Lower lobe of right lung (tissue), 2 donors: ENCODE measurements at regions not wholly inside any gene's neighbourhood (a gene's known extent, or its start where the extent isn't known, plus 50 kb on each side); places are given as distances from the start of the nearest gene placed in this dataset.

ENCODE experiments used
- ATAC-seq, 2 donors: fragments of 200-7000 bp; cut with Tn5 transposase; one replicate each; pipeline ENCODE4 v1.9.1; 2020 to 2022; ENCODE audit warnings: mild to moderate bottlenecking in 2 of 2, moderate library complexity in 2 of 2
- DNase-seq: peaks from one replicate; pipeline ENCODE4 v3.0.0-alpha.2; 2020
- H3K27ac ChIP-seq: fragments of 200-600 bp; one replicate; pipeline ENCODE4 v1.8.0; 2022
- H3K27me3 ChIP-seq: fragments of 200-600 bp; one replicate; pipeline ENCODE4 v1.8.0; 2022; ENCODE audit warnings: low read depth
- H3K36me3 ChIP-seq: fragments of 200-600 bp; one replicate; pipeline ENCODE4 v1.8.0; 2022; ENCODE audit warnings: mild to moderate bottlenecking
- H3K4me1 ChIP-seq: fragments of 200-600 bp; one replicate; pipeline ENCODE4 v1.8.0; 2022
- H3K4me3 ChIP-seq: fragments of 200-600 bp; one replicate; pipeline ENCODE4 v1.8.0; 2022; ENCODE audit warnings: mild to moderate bottlenecking
- H3K9me3 ChIP-seq: fragments of 200-600 bp; one replicate; pipeline ENCODE4 v1.8.0; 2022
- CTCF ChIP-seq: fragments of 200-600 bp; IDR thresholded peaks from one replicate; pipeline ENCODE4 v1.8.0; 2022; ENCODE audit warnings: antibody characterized with exemption, mild to moderate bottlenecking
- intact Hi-C: fragments of 100-400 bp; cut with DNase I; formaldehyde crosslinking; loops from one replicate; pipeline ENCODE4 v1.11.0; 2022
- donor health status: DM: no; HTN: yes; CAD: no; lungs with severe emphysema.

DNA sequence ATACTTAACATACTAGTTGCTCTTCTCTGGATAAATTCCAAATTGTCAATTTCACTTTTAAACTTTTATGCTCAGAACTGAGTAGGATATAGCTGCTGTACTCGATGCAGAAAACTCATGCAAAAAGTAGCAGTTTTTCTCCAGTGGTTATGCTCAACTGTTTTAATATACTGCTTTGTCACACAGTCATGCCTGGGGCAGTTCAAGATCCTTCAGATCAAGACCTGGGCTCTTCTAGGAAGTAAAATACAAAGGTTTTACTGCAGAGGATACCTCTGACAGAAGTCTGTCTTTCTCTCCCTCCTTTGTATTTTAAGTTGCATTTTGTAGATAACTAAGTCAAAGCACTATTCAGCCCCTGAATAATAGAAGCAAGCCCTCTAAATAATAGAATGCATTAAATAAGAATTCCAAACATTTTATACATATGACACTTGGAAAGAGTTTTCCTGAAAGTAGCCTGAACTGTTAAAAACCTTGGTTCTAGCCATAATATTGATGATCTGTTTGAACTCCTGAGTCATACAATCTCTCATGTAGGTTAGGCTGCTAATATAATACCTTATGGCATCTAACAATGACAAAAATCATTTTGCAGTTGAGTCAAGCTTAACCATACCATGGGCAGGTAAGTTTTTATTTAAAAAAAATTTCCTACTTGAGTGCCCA is 183.3 kb upstream of the TRIB2 start:
- Histone ChIP-seq H3K27ac (no peak overlapping the region), H3K9me3 (no peaks in the 10 kb centered on the region), H3K36me3 (no peaks in the 10 kb centered on the region), H3K4me1 (peaks cover 4% of the 10 kb centered on the region), H3K4me3 (no peak overlapping the region), H3K27me3 (no peaks in the 10 kb centered on the region)
- intact Hi-C loops: no loop called here
- no peak for TF ChIP-seq CTCF
- DNase-seq (no peak), ATAC-seq (no peak)

DNA sequence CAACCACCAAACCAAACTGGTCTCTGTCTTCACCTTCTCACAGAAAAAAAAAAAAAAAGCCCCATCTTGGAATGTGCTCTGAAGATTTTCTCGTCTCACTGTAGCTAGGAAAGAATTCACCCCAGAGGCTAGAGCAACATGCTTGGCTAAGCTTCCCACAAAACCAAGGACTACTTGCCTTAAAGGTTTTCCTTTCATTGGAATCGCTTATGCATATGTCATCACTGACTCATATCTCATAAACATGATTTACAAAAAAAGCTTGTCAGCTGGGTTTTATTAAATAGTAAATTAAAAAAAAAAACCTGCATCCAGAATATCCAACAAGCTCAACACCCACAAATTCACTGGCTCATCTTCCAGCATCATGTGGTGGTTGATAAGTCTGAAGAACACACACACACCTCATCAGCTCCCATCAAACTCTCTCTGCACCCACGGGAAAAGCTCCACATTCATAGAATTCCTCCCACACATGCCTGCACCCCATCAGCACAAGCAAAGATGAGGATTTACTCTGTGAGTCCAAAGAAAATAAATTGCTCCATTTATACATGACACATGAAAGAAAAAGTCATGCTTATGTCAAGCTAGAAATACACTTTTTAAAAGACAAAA is 182.0 kb upstream of the TRIB2 start:
- DNase-seq: no peak
- TF ChIP-seq CTCF: no peak
- peaks cover 4% of the 10 kb centered on the region for H3K4me1 ChIP-seq
- intact Hi-C loops: no loop called here
- H3K9me3 ChIP-seq: no peaks in the 10 kb centered on the region
- no peak overlapping the region for H3K4me3 ChIP-seq
- H3K27ac ChIP-seq: no peak overlapping the region
- no peak for ATAC-seq
- H3K27me3 ChIP-seq: no peaks in the 10 kb centered on the region
- no peaks in the 10 kb centered on the region for H3K36me3 ChIP-seq

DNA sequence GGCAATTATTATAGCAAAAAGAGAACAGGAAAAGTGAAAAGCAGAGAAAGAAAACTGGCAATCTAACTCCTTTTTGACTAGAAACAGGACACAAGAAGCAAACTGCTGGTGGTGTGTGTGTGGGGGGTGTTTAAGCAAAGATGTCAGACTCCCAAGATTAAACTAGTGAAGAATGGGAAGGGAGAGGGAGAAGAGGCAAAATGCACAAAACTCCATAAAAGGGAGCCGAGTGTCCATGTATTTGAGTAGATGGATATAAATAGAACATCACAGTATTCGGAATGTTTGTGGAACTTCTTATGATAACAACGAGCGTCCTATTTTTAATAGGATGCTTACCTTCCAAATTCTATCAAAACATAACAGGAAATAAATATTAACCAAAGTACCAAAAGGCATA is 179.8 kb upstream of the TRIB2 start:
- H3K4me3 ChIP-seq: no peak overlapping the region
- ATAC-seq (no peak), DNase-seq (no peak)
- H3K9me3 ChIP-seq: no peaks in the 10 kb centered on the region
- H3K36me3 ChIP-seq: no peaks in the 10 kb centered on the region
- no peaks in the 10 kb centered on the region for H3K27me3 ChIP-seq
- TF ChIP-seq CTCF: no peak
- peaks cover 4% of the 10 kb centered on the region for H3K4me1 ChIP-seq
- intact Hi-C loops: no loop called here
- H3K27ac ChIP-seq: no peak overlapping the region

GRCh38 chr2:12538138-12538694 is 178.5 kb upstream of the TRIB2 start:
- TF ChIP-seq CTCF: no peak
- Histone ChIP-seq H3K4me3 (no peak overlapping the region), H3K27ac (no peak overlapping the region), H3K27me3 (no peaks in the 10 kb centered on the region), H3K4me1 (peaks cover 4% of the 10 kb centered on the region), H3K36me3 (no peaks in the 10 kb centered on the region), H3K9me3 (no peaks in the 10 kb centered on the region)
- intact Hi-C loops: no loop called here
- DNase-seq: no peak
- ATAC-seq: no peak

DNA sequence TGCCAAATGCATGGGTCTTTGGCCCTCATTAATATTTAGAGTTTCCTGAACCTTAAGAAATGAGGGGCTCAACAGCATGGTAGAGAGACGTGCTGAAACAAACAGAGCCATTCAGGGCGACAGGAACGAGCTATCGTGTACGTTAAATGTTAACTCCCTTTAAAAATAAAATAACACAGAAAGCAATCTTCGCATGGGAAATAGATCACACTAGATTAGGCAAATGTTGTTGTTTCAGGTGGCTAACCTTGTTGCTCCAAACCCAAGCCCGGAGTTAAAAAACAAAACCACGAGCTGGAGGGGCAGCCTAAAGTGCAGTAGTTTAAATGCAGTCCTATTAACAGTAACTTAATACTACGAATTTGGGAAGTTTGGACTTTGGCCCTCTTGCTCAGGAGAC is 177.4 kb upstream of the TRIB2 start:
- Histone ChIP-seq H3K27me3 (no peaks in the 10 kb centered on the region), H3K9me3 (no peaks in the 10 kb centered on the region), H3K27ac (no peak overlapping the region), H3K4me3 (no peak overlapping the region), H3K36me3 (no peaks in the 10 kb centered on the region), H3K4me1 (peaks cover 12% of the 10 kb centered on the region)
- intact Hi-C loops: no loop called here
- no peak for TF ChIP-seq CTCF
- DNase-seq (no peak), ATAC-seq (no peak)
